ENCODE measurements at regions not wholly inside any gene's neighbourhood (a gene's known extent, or its start where the extent isn't known, plus 50 kb on each side); places are given as distances from the start of the nearest gene placed in this dataset.

DNA sequence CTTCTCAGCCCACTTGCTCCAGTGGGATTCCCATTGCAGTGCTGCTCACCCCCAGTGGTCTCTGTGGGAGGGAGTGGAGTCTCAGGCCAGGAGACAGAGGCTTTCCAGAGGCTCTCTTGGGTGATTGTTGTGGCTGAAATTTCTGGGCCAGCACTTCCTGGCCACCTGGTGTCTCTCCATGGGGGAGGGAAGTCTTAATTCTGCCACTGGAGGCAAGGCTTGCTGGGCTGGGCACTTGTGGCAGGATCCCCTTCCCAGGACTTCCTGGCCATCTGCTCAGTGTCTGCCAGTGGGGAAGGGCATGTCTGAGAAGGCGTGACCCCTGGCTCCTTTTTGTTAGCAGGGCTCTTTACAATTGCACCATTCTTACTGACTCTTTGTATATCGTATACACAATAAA, 351.8 kb downstream of the GABRB3 start:
- no peak for TF ChIP-seq EZH2 (IDR thresholded peaks at IDR 0.05; ENCODE audit: insufficient read depth, low read length)
- TF ChIP-seq CTCF (IDR thresholded peaks at IDR 0.05; ENCODE audit: insufficient read depth, low read depth, low read length): no peak

All from astrocyte (in vitro differentiated cells and primary cell).